WERI-Rb-1 (cell line): ENCODE measurements at regions not wholly inside any gene's neighbourhood (a gene's known extent, or its start where the extent isn't known, plus 50 kb on each side); places are given as distances from the start of the nearest gene placed in this dataset.
"Not testable (repeated sequence)": the region's sequence is repeated elsewhere in the genome, so short reads cannot be mapped to it uniquely, and the experiment has no call there.

Experiments used
- DNase-seq: peaks from one replicate; pipeline ENCODE4 v3.0.0-alpha.2; 2020
- H3K27ac ChIP-seq: fragments of 250-450 bp; sonication (Bioruptor Pico); 2 replicates; pipeline ENCODE4 v1.5.1; 2020; ENCODE audit warnings: mild to moderate bottlenecking, moderate library complexity
- H3K27me3 ChIP-seq: fragments of 250-450 bp; sonication (Bioruptor Pico); 2 replicates; pipeline ENCODE4 v1.5.1; 2021; ENCODE audit warnings: mild to moderate bottlenecking, low read depth, moderate library complexity; ENCODE audit not compliant: insufficient read depth, severe bottlenecking
- H3K36me3 ChIP-seq: fragments of 250-450 bp; sonication (Bioruptor Pico); 2 replicates; pipeline ENCODE4 v1.5.1; 2020; ENCODE audit warnings: mild to moderate bottlenecking, moderate library complexity
- H3K4me3 ChIP-seq: 2 replicates; pipeline ENCODE4 v1.5.1; 2011; ENCODE audit warnings: low read depth, mild to moderate bottlenecking, control low read depth, low read length
- H3K9me3 ChIP-seq: fragments of 250-450 bp; sonication (Bioruptor Pico); 2 replicates; pipeline ENCODE4 v1.5.1; 2021; ENCODE audit warnings: mild to moderate bottlenecking, moderate library complexity; ENCODE audit not compliant: severe bottlenecking
- CTCF ChIP-seq: IDR thresholded peaks from 2 replicates; pipeline ENCODE4 v1.5.1; 2011; ENCODE audit warnings: low read depth, mild to moderate bottlenecking, control low read depth, inconsistent platforms, low read length

DNA sequence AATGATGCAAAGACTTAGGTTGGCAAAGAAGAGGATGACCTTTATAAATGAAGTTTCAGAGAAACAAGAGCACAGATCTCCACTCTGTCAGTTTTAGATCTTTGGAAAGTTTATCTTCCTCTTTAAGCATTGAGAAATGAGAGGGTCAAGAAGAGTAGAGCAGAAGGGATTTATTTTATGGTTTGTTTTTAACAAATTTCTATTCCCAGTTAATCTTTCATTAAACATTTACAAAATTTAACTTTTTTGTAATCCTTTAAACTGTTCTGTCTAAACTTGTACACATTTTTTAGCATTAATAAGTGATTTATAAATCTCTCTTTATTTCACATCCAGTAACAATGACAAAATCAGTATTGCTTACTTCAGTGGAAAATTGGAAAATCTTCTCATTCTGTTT lies 875.0 kb upstream of the IGFBP7 start:
- H3K27me3 ChIP-seq, result no peaks in the 10 kb centered on the region
- no peak for DNase-seq

DNA sequence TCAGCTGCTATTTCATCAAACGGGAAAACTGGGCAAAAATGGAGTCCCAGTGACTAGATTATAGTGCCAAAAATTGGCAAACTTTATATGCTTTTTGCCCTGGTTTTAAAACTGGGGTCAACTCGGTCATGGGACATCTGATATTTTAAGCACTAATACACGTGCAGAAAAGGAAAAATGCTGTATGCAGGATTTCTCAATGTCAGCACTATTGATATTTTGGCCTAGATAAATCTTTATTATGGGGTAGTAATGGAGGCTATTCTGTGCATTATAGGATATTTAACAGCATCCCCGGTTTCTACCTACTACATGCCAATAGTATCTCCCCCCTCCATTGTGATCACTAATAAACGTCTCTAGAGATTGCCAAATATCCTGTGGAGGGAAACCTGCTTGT lies 870.9 kb upstream of the IGFBP7 start:
- Histone ChIP-seq H3K9me3 (no peaks in the 10 kb centered on the region), H3K27me3 (no peaks in the 10 kb centered on the region), H3K4me3 (no peak overlapping the region), H3K36me3 (no peaks in the 10 kb centered on the region), H3K27ac (no peak overlapping the region)
- no peak for DNase-seq
- TF ChIP-seq CTCF, result no peak

More for the DNA sequence above, 875.0 kb upstream of the IGFBP7 start:
- no peak overlapping the region for H3K4me3 ChIP-seq
- H3K9me3 ChIP-seq, result no peaks in the 10 kb centered on the region
- no peaks in the 10 kb centered on the region for H3K36me3 ChIP-seq
- TF ChIP-seq CTCF, result no peak
- no peak overlapping the region for H3K27ac ChIP-seq

GRCh38 chr4:57974821-57975220 lies 864.6 kb upstream of the IGFBP7 start:
- no peak overlapping the region for H3K27ac ChIP-seq
- no peak overlapping the region for H3K4me3 ChIP-seq
- H3K9me3 ChIP-seq, result no peaks in the 10 kb centered on the region

GRCh38 chr4:57973819-57974218 lies 863.6 kb upstream of the IGFBP7 start:
- H3K4me3 ChIP-seq, result no peak overlapping the region
- H3K9me3 ChIP-seq, result no peaks in the 10 kb centered on the region
- H3K36me3 ChIP-seq, result no peaks in the 10 kb centered on the region
- TF ChIP-seq CTCF, result no peak
- no peak overlapping the region for H3K27ac ChIP-seq
- DNase-seq, result no peak
- H3K27me3 ChIP-seq, result no peaks in the 10 kb centered on the region

More at GRCh38 chr4:57974821-57975220, 864.6 kb upstream of the IGFBP7 start:
- TF ChIP-seq CTCF, result no peak
- Histone ChIP-seq H3K27me3 (no peaks in the 10 kb centered on the region), H3K36me3 (no peaks in the 10 kb centered on the region)
- no peak for DNase-seq

DNA sequence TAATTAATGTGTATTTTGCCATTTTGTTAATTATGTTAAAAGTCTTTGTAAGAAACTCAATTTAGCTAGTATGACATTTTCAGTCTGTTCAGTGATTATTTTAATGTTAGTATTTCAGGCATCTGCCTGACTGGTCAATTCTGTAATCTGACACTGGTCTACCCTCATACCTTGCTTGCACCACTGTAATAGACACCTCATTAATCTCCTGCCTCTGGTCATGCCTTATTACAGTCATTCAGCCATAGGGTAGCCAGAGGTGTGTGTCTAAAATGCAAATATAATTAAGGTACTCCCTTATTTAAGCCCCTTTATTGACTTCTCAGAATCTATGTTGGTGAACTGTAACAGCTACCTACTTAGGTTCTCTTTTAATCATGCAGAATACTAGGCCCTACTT lies 861.1 kb upstream of the IGFBP7 start:
- H3K27me3 ChIP-seq, result no peaks in the 10 kb centered on the region
- DNase-seq, result no peak
- TF ChIP-seq CTCF, result no peak

GRCh38 chr4:57966987-57967760 lies 857.0 kb upstream of the IGFBP7 start:
- H3K36me3 ChIP-seq, result no peaks in the 10 kb centered on the region
- no peak overlapping the region for H3K27ac ChIP-seq
- no peaks in the 10 kb centered on the region for H3K27me3 ChIP-seq
- H3K9me3 ChIP-seq, result peaks cover 4% of the 10 kb centered on the region
- no peak for DNase-seq
- H3K4me3 ChIP-seq, result no peak overlapping the region
- no peak for TF ChIP-seq CTCF

More for the DNA sequence above, 861.1 kb upstream of the IGFBP7 start:
- Histone ChIP-seq H3K27ac (no peak overlapping the region), H3K36me3 (no peaks in the 10 kb centered on the region), H3K9me3 (no peaks in the 10 kb centered on the region), H3K4me3 (no peak overlapping the region)

- H3K4me3 ChIP-seq, H3K9me3 ChIP-seq, H3K36me3 ChIP-seq, H3K27ac ChIP-seq, DNase-seq, H3K27me3 ChIP-seq: not testable (repeated sequence)
These were observed 855.2 kb upstream of the IGFBP7 start for GRCh38 chr4:57965431-57965830.
